K562 (cell line): ENCODE measurements at regions not wholly inside any gene's neighbourhood (a gene's known extent, or its start where the extent isn't known, plus 50 kb on each side); places are given as distances from the start of the nearest gene placed in this dataset.

Experiments
- ATAC-seq: fragments of 200-7000 bp; cut with Tn5 transposase; 3 replicates; pipeline ENCODE4 v1.9.1; 2020; ENCODE audit warnings: moderate library complexity
- BruUV-seq: library from RNA; stranded (reverse); fragments of 400-500 nt; replicated peaks from 2 replicates; lab custom pipeline; 2021; lab: Mats Ljungman, UMichigan
- CTCF ChIA-PET: fragments of 300-600 bp; formaldehyde crosslinking; extraction: SDS; loops from one replicate; lab custom pipeline; 2021; ENCODE audit warnings: low intra/inter-chr PET ratio; lab: Yijun Ruan, JAX
- POLR2A ChIA-PET: fragments of 300-600, 350-650 bp; sonication (Branson Sonifier 250); formaldehyde crosslinking; extraction: SDS; loops from one replicate; lab custom pipeline; 2021; ENCODE audit warnings: antibody characterized with exemption, inconsistent platforms; lab: Yijun Ruan, JAX
- DNase-seq, 4 experiments: peaks; one replicate each; pipeline versions ENCODE4 v3.0.0 to v3.0.0-alpha.2; 2011 to 2018; ENCODE audit warnings: low spot score in 3 of 4, mixed read lengths in 3 of 4; ENCODE audit errors: extremely low read depth in 1 of 4
- FAIRE-seq: peaks from 2 replicates; lab custom pipeline; 2011; peaks lifted over from hg19 to GRCh38; lab: Jason Lieb, UNC
- H2AFZ ChIP-seq: 2 replicates; pipeline ENCODE4 v1.6.0; 2011; ENCODE audit warnings: low read depth, low read length, control low read depth, inconsistent platforms
- H3K27ac ChIP-seq: fragments of 200-600 bp; 3 replicates; pipeline ENCODE4 v1.8.0; 2011; ENCODE audit warnings: low read depth, mild to moderate bottlenecking, control low read depth, inconsistent platforms, low read length, moderate library complexity, mixed read lengths; ENCODE audit errors: extremely low read depth
- H3K27me3 ChIP-seq, 2 experiments: fragments of 300-600 bp in 1 of 2; 2 replicates in 1 of 2; 3 replicates in 1 of 2; pipeline versions ENCODE4 v1.6.0 to v1.8.0; 2011; ENCODE audit warnings: inconsistent platforms in 2 of 2, low read length in 2 of 2, mild to moderate bottlenecking in 1 of 2, mixed read lengths in 1 of 2, moderate library complexity in 1 of 2; ENCODE audit not compliant: control insufficient read depth in 2 of 2, insufficient read depth in 2 of 2
- H3K36me3 ChIP-seq: fragments of 300-600 bp; 3 replicates; pipeline ENCODE4 v1.8.0; 2011; ENCODE audit warnings: mild to moderate bottlenecking, low read length, inconsistent platforms; ENCODE audit not compliant: control insufficient read depth, insufficient read depth
- H3K4me1 ChIP-seq, 2 experiments: fragments of 200-600 bp in 1 of 2; replicated peaks in 1 of 2; 2 replicates in 1 of 2; 3 replicates in 1 of 2; pipeline versions ENCODE4 v1.5.1 to v1.8.0; 2011; ENCODE audit warnings: inconsistent platforms in 2 of 2, low read length in 2 of 2, mild to moderate bottlenecking in 1 of 2, mixed read lengths in 1 of 2, moderate library complexity in 1 of 2; ENCODE audit not compliant: control insufficient read depth in 2 of 2, insufficient read depth in 2 of 2
- H3K4me2 ChIP-seq: 2 replicates; pipeline ENCODE4 v1.6.1; 2011; ENCODE audit warnings: low read length, control low read depth, inconsistent platforms, mixed read lengths; ENCODE audit not compliant: insufficient read depth
- H3K4me3 ChIP-seq: fragments of 200-600 bp; sonication (generic), shearing (Covaris generic); 2 replicates; pipeline ENCODE4 v1.5.1; 2016; ENCODE audit warnings: control low read depth, inconsistent platforms
- H3K79me2 ChIP-seq: fragments of 200-600 bp; 3 replicates; pipeline ENCODE4 v1.8.0; 2011; ENCODE audit warnings: low read length, inconsistent platforms; ENCODE audit not compliant: control insufficient read depth, insufficient read depth
- H3K9ac ChIP-seq, 2 experiments: 2 replicates each; pipeline versions ENCODE4 v1.6.0 to v1.6.1; 2011; ENCODE audit warnings: low read depth in 2 of 2, low read length in 2 of 2, control low read depth in 1 of 2, inconsistent platforms in 1 of 2, mild to moderate bottlenecking in 1 of 2, mixed read lengths in 1 of 2; ENCODE audit not compliant: insufficient read depth in 1 of 2
- H3K9me1 ChIP-seq: one replicate; pipeline ENCODE4 v1.6.0; 2011; ENCODE audit warnings: inconsistent platforms, mild to moderate bottlenecking, low read length, moderate library complexity; ENCODE audit not compliant: control insufficient read depth, insufficient read depth
- H3K9me3 ChIP-seq: replicated peaks from 2 replicates; pipeline ENCODE4 v1.5.1; 2011; ENCODE audit warnings: low read depth, low read length, inconsistent platforms; ENCODE audit not compliant: control insufficient read depth, insufficient read depth
- H4K20me1 ChIP-seq: replicated peaks from 2 replicates; pipeline ENCODE4 v1.6.1; 2011; ENCODE audit warnings: low read length, inconsistent platforms, mixed read lengths; ENCODE audit not compliant: control insufficient read depth, insufficient read depth
- CCAR2 ChIP-seq: fragments of 200-400 bp; formaldehyde crosslinking; IDR thresholded peaks from 2 replicates; pipeline ENCODE4 v1.6.1; 2017; ENCODE audit warnings: mild to moderate bottlenecking, low read depth, low read length
- FOXM1 ChIP-seq, 2 experiments: fragments of 450-650 bp in 1 of 2; sonication (generic) in 1 of 2; formaldehyde crosslinking in 1 of 2; IDR thresholded peaks; 2 replicates each; pipeline versions ENCODE4 v1.6.1 to v1.9.0; 2017 to 2022; ENCODE audit warnings: low read depth in 2 of 2, mild to moderate bottlenecking in 2 of 2, missing genetic modification reagents in 1 of 2, moderate library complexity in 1 of 2
- GATAD2B ChIP-seq: fragments of 450-650 bp; IDR thresholded peaks from 2 replicates; pipeline ENCODE4 v1.6.1; 2017; ENCODE audit warnings: mild to moderate bottlenecking, borderline replicate concordance
- HES1 ChIP-seq: fragments of 450-650 bp; IDR thresholded peaks from 2 replicates; pipeline ENCODE4 v1.6.1; 2016; ENCODE audit warnings: low read depth, mild to moderate bottlenecking, moderate library complexity
- HOXB6 ChIP-seq: fragments of 250-450 bp; sonication (Bioruptor Pico); IDR thresholded peaks from 2 replicates; pipeline ENCODE4 v1.5.1; 2022; ENCODE audit warnings: mild to moderate bottlenecking, borderline replicate concordance
- NFATC3 ChIP-seq: fragments of 450-650 bp; IDR thresholded peaks from 2 replicates; pipeline ENCODE4 v1.6.1; 2017; ENCODE audit warnings: mild to moderate bottlenecking
- PHTF2 ChIP-seq: fragments of 250-450 bp; sonication (Bioruptor Pico); IDR thresholded peaks from 2 replicates; pipeline ENCODE4 v1.5.0; 2021; ENCODE audit warnings: mild to moderate bottlenecking
- SOX6 ChIP-seq: fragments of 450-650 bp; IDR thresholded peaks from 2 replicates; pipeline ENCODE4 v1.6.1; 2014; ENCODE audit warnings: mild to moderate bottlenecking
- SRSF7 ChIP-seq: fragments of 200-400 bp; formaldehyde crosslinking; optimal IDR thresholded peaks from 2 replicates; pipeline ENCODE3; 2017; ENCODE audit warnings: mild to moderate bottlenecking, low read depth, low read length
- TOE1 ChIP-seq, 2 experiments: fragments of 450-650 bp in 1 of 2; sonication (generic) in 1 of 2; formaldehyde crosslinking in 1 of 2; IDR thresholded peaks; 2 replicates each; pipeline versions ENCODE4 v1.7.1 to v1.8.0; 2016 to 2022; ENCODE audit warnings: borderline replicate concordance in 2 of 2, mild to moderate bottlenecking in 2 of 2, antibody characterized with exemption in 1 of 2, inconsistent platforms in 1 of 2, low read depth in 1 of 2, missing genetic modification reagents in 1 of 2, moderate library complexity in 1 of 2
- XRCC4 ChIP-seq: IDR thresholded peaks from one replicate; pipeline ENCODE4 v1.6.1; 2011; ENCODE audit not compliant: insufficient read depth, insufficient read length; ENCODE audit errors: extremely low read depth
- ZNF41 ChIP-seq: fragments of 250-450 bp; sonication (Bioruptor Pico); conservative IDR thresholded peaks from 2 replicates; pipeline ENCODE4 v1.4.0; 2020; ENCODE audit warnings: mild to moderate bottlenecking
- ZNF511 ChIP-seq: sonication (generic); formaldehyde crosslinking; IDR thresholded peaks from 2 replicates; pipeline ENCODE4 v1.8.0; 2022; ENCODE audit warnings: mild to moderate bottlenecking, missing genetic modification reagents
- WGBS: fragments of 100-300 bp; shearing (Covaris generic); methylation state at CpG from one replicate; pipeline ENCODE4 v1.1.6; 2016; ENCODE audit warnings: low coverage, mixed read lengths; ENCODE audit not compliant: insufficient coverage; ENCODE audit errors: missing lambda C conversion rate; 5-methylcytosine and 5-hydroxymethylcytosine counted together
- in situ Hi-C: fragments of 300-500 bp; cut with MboI; formaldehyde crosslinking; loops from 4 replicates; pipeline ENCODE4 v1.15.0; 2018; ENCODE audit warnings: inconsistent platforms, mixed read lengths
- intact Hi-C: fragments of 100-400 bp; cut with micrococcal nuclease; formaldehyde crosslinking; loops from 2 replicates; pipeline ENCODE4 v1.14.2; 2022

- H3K79me2 ChIP-seq: no peaks in the 10 kb centered on the region
- H3K9me1 ChIP-seq: no peaks in the 10 kb centered on the region
- POLR2A ChIA-PET: no interaction called here
These were observed 613.3 kb downstream of the XIRP2 start for GRCh38 chr2:167501618-167502017.

More at GRCh38 chr2:167501618-167502017, 613.3 kb downstream of the XIRP2 start:
- H3K9me3 ChIP-seq: no peaks in the 10 kb centered on the region
- H3K27me3 ChIP-seq: no peaks in the 10 kb centered on the region
- no peak overlapping the region for H3K9ac ChIP-seq
- intact Hi-C loops: no loop called here
- CTCF ChIA-PET: no interaction called here
- FAIRE-seq (no peak), ATAC-seq (no peak), DNase-seq (no peak)
- H3K27ac ChIP-seq: no peak overlapping the region
- WGBS: 0% methylated on average over 1 of the region's 1 CpG
- H2AFZ ChIP-seq: no peak overlapping the region
- H3K4me3 ChIP-seq: no peak overlapping the region
- H3K36me3 ChIP-seq: no peaks in the 10 kb centered on the region
- H4K20me1 ChIP-seq: no peaks in the 10 kb centered on the region
- H3K4me2 ChIP-seq: no peak overlapping the region
- in situ Hi-C loops: no loop called here
- TF ChIP-seq XRCC4: no peak
- no peak for TF ChIP-seq CCAR2
- no peak for TF ChIP-seq ZNF511 (CRISPR knock-in tag)
- TF ChIP-seq SOX6: no peak
- TF ChIP-seq PHTF2 (CRISPR knock-in tag): no peak
- no peak for TF ChIP-seq TOE1 (IDR thresholded peaks at IDR 0.05; ENCODE audit: borderline replicate concordance)
- no peak for TF ChIP-seq TOE1 (CRISPR knock-in tag; IDR thresholded peaks at IDR 0.05; ENCODE audit: borderline replicate concordance, low read depth)
- TF ChIP-seq FOXM1 (IDR thresholded peaks at IDR 0.05; ENCODE audit: low read depth): no peak
- no peak for TF ChIP-seq FOXM1 (CRISPR knock-in tag; IDR thresholded peaks at IDR 0.05; ENCODE audit: low read depth)
- TF ChIP-seq GATAD2B: no peak
- TF ChIP-seq ZNF41 (CRISPR knock-in tag): no peak
- no peak for TF ChIP-seq SRSF7
- TF ChIP-seq HOXB6 (CRISPR knock-in tag): no peak
- no peak for TF ChIP-seq NFATC3
- no peak for TF ChIP-seq HES1
- BruUV-seq: no TSS peak
- no peaks in the 10 kb centered on the region for H3K4me1 ChIP-seq
